ENCODE measurements at regions not wholly inside any gene's neighbourhood (a gene's known extent, or its start where the extent isn't known, plus 50 kb on each side); places are given as distances from the start of the nearest gene placed in this dataset.

DNA sequence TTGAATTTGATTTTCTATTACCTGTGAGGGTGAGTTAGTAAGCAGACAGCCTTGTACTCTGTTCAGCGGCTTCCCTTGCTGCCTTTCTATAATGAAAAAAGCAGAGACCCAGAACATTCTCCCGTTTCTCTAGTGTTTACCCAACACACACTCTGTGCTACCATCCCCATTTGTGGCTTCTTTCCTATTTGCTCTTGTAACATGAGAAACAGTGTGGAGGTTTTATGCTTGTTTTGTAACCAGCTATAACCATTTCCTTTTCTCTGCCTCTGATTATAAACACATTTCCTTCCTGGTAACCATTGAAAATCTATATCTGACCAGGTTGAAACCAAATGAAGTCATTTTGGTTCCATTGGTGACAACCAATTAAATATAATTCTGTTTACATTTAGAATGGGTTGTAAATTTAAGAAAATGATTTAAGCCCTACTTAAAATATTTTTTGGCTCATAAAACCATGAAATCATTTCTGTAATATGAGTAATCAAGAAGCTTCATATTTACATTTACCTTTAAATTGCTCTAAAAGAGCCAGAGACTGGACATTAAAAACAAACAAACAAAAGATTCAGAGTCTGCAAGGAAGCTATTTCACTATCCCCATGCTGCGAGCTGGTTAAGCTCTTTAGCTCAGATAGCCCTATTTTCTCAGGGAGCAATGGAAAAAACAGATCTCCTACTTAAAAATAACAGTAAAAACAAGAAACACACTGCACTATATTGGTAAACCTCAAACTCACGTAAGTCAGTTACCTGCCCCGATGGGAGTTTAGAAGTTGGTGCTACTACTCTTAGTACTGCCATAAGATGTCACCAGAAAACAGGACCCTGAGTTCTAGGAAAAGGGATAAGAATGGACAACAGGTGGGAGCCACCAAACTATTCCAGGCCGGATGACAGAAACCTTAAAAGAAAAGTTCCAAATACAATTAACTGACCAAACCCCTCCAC, 206.5 kb upstream of the EEA1 start:
- peak; percentile 51 for DNase-seq

DNA sequence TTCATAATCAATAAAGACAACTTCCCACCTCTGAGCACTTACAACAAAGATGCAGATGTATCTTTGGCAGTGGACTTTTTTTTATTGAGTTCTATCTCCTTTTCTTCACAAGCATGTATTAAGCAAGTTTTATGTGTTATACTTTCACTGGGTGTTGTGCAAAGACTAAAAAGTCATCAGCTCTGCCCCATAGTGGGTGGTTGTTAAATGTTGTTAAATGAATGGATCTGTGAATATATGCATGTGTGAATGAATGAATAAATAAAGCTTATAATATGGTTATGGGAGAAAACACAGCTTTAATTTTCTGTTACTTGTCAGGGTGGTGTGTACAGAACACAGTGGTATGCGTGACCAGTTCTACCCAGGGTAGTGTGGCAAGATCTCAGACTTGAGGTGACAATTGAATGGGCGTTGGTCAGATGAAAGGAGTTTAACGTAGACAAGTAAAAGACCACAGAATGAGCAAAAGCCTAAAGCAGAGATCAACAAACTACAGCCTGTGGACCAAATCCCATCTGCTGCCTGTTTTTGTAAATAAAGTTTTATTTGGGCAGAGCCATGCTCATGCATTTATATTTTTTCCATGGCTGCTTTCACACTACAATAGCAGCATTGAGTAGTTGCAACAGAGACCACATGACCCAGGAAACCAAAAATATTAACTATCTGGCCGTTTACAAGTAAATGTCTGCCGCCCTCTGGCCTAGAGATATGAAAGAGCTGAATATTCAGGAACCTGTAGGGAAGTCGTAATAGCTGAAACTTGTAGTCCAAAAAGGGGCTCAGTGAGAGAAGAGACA, 207.4 kb upstream of the EEA1 start:
- DNase-seq = peak; percentile 31

DNA sequence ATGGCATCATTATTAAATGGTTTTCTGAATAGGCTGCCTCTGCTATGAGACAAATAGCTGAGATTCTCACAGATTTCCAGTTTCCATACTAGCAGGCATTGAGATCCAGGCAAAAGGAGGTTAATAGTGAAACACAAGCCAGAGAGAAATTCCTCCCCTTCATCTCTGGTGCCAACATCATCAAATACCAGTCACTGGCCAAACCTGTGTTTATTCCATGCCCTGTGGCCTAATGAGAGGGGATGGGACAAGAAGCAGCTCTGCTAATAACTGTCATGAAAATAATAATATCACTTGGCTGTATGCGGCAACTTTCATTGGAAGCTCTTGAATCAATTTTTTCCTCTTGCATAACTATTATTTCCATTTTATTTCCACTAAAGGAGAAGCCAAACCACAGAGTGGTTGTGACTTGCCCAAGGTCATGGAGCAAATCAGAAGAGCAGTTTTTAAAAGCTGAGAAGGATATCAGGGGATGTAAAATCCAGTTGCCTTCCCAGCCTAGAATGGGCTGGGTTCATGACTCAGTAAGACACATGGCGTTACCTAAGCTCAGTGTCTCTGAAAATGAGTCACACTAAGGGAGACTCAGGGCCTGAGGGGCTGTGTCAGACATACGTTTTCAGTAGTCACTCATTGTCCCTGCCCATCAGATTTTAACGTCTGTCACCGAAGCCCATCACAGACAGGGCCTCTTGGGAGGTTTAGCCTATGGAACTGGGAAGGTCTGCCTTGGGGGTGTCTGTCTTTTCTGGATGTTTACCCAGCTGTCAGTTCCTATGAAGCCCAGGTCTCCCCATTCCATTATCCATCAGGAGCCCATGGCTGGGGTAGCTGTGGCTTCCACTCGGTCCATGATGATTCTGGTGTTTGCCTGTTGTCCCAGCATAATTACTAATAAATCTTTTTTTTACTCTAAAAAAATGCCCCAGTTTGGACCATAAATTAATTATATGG, 208.8 kb upstream of the EEA1 start:
- DNase-seq = no peak

DNA sequence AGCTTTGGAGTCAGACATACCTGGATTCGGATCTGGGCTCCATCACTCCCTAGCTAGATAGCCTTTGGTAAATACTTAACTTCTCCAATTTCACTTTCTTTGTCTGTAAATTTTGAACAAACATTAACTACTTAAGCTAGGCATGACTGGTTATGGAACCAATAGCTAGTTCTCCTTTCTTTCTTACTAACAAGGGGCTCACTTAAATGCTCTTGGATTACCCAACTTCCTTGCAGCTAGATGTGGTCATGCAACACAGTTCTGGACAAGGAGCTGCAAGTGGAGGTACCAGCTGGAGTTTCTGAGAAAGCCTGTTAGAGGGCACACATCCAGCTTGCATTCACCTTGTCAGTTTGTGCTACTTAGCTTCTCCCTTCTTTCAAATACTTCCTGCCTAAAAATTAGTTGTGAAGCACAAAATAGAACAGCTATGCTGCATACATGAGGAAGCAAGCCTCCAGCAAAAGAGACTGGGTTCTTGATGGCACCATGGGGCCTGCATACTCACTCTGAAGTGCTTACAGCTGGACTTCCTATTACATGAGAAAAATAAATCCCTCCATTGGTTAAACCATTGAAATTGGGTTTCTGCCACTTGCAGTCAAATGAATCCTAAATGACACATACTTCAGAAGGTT, 210.1 kb upstream of the EEA1 start:
- peak; percentile 51 for DNase-seq

DNA sequence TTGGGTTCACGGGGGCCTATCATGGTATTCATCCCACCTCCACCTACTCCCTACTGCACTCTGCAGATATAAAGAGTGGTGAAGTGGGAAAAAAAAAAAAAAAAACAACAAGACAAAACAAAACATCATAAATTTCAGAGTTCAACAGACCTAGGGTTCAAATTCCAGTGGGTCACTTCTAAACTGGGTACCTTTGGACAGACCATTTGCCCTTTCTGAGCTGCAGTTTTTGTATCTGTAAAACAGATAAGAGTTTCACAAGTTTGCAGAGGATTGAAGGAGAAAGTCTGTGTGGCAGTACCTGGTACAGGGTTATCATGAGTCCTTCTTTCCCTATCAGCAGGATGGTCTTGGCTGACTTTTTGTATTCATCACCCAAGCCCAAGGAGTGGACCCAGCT, 211.2 kb upstream of the EEA1 start:
- DNase-seq = no peak

DNA sequence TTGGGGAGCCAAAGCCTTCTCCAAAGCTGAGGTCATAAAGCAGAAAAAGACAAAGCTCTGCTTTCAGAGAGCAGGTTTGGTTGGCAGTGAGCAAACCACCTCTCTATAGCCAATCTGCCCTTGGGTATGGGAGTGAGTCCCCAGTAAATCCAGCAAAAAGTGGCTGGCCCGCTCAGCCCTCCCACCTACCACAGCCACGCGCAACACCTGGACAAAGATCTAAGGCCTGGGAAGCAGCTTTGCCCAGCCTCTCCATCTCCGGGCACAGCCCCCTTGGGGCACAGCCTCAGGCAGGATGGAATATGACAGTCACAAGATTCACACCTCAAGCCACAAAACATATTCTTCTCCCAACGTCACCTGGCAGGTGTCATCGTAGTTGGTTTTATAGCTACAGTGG, 211.7 kb upstream of the EEA1 start:
- no peak for DNase-seq

DNA sequence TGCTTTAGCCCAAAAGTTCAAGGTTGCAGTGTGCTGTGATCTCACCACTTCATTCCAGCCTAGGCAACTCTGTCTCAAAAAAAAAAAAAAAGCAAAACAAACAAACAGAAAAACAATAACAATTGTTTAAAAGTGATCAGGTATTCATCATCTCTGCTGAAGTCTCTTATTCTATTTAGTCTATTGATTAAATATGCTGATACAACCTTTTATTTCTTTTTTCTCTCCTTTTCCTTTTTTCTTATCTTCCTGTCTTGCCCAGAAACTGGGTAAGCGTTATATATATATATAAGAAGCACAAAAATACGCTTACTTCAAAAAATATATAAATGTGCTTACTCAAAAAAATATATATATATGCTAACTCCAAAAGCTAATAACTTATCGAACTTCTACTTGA, 213.8 kb upstream of the EEA1 start:
- no peak for DNase-seq

DNA sequence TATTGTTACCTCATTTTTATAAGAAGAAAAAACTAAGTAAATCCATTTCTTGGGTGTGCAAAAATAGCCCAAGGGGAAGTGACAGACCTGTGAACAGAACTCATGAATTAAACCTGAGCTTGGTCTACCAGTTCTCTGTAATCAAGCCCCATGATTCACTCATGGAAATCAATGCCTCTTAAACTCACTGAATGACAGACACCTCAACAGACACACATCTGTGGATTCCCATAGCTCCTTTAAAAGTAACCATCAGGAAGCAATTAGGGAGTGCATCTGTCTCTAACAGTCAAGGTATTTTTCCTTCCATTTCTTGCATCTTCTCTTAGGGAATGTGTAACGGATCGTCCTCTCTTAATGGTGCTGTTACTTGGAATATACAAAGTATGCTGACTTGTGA, 215.0 kb upstream of the EEA1 start:
- no peak for DNase-seq

DNA sequence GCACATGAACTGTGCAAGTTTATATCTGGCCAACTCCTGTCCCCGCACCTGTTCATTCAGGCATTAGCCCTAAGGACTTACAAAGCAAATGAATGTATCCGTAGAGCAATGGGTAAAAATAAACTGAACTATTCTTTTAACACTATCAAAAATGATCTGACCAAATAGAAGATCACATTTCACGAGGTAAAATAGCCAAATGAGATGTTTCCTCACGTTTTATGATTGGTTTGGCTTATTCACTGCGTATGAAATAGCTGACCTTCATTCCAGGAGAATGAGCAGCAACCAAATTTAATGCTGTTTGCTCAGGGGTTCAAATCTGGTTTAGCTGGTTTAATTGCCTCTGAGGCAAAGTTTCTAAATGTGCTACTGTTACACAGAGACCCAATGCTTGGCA, 216.0 kb upstream of the EEA1 start:
- DNase-seq = no peak

DNA sequence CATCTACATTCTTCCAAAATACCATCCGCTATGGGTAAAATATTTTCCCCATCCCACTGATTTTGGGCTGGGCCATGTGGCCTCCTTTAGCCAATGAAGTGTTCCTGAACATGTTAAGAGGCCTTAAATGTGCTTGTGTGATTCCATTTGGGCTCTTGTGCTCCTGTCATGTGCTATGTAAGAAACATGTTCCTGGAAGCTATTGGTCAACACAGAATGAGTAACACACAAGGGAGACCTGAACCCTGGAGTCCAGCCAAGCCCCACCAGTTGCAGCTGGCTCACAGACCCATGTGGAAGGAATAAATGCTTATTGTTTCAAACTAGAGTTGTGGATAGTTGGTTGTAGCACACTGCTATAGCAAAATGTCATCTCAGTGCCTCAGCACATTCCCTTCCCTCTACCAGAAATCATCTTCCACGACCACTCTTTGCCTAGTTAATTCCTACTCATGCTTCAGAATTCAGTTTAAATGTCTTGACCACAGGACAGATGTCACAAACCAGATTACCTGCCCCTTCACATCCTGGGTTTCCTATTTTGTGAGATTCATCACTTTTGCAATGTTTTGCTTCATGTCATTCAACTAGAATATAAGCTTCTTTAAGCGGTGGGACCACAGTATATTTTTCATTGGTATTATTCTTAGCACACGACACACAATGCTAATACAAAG, 217.3 kb upstream of the EEA1 start:
- DNase-seq = no peak

DNA sequence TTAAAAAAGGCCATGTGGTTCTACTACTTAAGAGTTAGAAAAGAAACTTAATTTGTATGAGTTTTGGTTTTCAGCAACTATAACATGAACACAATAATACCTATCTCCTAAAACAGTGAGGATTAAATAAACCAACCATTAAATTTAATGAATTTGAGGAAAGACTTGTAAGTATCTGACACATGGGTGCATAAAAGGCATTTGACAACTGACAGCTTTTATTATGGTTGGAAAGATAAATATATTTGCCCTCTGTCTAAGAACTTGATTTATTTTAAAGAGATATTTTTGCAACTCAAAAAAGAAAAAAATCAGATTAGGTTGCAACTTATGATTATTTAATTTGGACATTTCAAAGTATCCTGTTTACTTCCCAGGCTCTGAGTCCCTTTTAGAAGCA, 217.9 kb upstream of the EEA1 start:
- no peak for DNase-seq

DNA sequence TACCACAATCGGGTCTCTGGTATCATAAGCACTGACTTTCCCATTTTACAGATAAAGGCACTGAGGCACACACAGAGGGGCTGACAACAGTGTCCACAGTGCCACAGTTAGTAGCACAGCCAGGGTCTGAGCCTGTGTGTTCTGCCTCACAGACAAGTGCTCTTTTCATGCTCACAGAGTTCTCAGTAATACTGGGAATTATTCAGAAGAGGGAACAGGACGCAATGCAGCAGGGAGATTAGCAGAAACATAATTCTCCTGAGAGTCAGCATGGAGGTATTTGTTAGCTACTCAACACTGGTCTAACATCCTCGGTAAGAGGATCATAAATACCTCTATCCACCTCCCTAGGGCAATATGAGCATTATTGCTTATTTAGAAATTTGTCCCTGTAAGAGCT, 219.3 kb upstream of the EEA1 start:
- DNase-seq = no peak

DNA sequence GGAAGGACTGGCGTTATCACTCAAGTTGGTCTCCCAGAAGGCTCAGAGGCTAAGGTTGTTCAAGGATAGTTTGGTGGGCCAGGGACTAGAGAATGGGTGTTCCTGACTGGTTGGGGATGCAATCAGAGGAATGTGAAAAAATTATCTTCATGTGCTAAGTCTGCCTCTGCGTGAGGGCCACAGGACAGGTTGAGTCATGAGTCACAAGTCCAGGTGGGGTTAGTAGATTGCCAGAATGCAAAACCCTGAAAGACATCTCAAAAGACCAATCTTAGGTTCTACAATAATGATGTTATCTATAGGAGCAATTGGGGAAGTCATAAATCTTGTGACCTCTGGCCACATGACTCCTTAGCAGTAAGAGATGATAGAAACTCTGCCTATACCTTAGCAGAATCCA, 220.1 kb upstream of the EEA1 start:
- no peak for DNase-seq

DNA sequence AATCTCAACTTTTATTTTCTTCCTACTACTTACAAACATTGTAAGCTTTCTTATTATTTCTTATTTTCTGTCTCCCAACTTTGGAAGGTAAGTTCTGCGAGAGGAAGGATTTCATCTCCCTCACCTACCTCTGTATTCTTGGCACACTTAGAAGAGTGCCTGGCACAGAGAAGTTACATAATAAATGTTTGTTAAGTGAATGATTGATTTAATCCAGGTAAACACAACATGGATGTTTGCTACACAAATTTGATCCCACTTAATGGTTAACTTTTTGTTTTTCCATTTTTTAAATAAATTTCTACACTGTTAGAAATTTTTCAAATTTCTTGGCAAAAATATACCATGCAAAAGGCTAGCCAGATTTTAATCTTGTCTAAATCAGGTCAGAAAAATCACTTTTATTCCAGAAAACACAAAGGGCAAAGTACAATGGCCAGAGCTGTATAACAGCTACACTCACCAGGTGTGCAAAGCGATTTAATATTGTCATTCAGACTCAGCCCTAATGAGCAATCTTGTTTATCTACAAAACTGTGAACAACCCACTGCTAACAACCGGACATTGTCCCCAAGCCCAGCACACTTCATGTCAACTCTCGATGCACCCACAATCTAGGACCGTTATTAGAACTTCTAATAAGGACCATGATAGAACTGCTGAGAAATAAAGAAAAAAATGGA, 222.1 kb upstream of the EEA1 start:
- DNase-seq = no peak

DNA sequence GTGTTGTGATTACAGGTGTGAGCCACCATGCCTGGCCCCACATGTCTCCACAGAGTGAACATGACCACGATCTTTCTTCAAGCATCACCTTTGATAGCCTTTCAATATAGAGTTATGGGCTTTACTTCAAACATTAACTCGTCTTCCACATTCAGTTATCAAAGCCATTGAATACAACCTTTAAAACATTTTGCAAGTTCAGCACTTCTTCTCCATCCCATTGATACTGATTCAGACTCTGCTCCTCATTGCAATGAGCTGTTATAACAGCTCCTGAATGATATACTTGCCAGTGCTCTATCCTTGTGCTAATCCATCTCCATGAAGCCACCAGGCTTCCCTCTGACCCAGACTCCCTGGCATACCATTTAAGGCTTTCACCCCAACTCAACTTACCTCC, 223.5 kb upstream of the EEA1 start:
- no peak for DNase-seq

DNA sequence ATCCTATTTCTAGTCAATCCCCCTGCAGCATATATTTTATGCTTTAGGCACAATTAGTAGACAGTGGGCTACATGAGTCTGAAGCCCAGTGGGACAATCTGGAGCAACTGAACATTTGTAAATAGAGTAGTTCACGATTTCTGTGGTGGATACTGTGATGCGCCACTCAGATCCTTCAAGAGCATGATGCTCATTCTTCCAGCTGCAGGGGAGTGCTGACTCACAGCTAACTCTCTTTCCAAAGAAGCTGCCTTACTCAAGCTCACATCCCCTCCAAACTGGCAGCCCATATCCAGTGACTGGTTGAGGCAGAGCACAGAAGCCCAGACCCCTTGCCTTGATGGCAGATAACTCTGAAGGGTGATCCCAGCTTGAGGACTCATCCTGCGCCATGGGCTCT, 224.2 kb upstream of the EEA1 start:
- no peak for DNase-seq

DNA sequence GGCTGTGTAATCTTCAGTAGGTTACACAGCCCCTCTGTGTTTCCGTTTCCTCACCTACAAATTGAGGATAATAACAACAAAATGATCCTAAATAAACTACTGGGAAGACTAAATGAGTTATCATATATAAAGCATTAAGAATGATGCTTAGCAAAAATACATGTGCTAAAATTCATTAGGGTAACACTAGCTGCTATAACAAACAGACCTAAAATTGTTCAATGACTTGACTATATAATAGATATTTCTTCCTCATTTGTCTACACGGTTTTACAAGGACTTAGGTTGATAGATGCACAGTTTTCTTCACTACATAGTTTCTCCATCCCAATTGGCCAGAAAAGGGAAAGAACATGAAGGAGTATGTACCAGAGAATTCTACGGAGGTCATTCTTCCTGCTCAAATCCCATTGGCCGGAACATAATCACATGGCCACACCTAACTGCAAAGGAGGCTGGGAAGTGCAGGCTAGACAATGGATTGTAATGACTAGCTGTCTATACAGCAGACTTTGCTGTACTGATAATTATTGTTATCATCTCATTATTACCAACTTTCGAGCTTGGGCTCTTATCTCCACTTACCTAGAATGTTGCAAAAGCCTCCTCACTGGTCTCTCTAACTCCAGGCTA, 223.5 kb upstream of the NUDT4 start:
- no peak for DNase-seq

DNA sequence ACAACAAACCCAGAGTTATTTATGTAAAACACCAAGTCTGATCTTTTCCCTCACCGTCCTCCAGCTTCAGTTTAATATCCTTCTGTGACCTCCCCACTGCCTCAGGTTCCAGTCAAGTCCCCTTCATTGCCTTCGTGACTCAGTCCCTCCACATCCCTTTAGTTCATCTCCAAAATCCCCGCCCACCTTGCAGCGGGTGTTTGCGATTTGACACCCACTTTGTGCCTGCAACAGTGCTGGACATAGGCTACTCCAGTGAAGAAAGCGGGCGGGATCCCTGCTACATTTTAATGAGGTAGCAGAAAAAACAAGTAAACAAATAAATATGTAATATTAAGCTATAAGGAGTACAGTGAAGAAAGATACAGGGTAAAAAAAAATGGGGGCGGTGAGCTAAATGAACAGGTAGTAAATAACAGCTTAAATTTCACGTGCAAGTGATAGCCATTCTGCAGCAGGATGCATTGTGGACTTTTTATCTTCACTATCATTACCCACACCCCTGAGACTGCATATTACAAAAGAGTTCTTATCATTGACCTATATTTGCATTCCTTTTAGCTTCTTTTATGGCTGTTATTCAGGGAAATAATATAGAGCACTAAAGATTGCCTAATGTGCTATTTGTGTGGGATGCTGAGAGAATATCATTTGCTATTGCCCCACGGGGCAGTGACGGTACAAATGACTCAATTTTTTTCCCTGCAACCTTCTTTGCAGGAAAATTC, 222.8 kb upstream of the NUDT4 start:
- DNase-seq = no peak

DNA sequence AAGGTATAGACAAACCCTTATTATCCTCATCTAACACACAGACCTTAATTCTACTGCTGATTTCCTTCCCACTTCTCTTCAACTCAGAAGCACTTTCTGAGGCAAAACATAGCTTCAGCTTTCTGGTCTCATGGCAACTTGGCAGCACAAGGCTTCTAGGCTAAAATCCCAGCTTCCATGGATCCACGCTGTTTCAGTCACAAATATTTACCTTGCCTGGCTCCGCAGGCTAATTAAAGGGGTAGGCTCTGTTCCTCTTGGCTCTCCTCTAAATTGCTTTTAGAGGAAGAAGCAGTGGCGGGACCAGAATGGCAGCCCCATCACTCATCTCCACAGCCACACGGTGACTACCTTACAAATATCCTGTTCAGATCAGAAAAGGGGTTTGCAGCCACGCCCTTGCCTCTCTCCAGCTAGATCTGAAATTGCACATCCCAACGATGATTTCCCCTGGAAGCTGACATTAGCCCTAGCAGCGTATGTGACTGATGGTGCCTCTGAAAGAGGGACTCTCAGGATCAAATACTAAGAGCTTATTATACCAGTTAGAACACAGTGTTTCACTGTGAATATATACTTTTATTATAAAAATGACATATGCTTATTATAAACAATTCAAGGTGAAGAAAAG, 221.5 kb upstream of the NUDT4 start:
- DNase-seq = no peak

DNA sequence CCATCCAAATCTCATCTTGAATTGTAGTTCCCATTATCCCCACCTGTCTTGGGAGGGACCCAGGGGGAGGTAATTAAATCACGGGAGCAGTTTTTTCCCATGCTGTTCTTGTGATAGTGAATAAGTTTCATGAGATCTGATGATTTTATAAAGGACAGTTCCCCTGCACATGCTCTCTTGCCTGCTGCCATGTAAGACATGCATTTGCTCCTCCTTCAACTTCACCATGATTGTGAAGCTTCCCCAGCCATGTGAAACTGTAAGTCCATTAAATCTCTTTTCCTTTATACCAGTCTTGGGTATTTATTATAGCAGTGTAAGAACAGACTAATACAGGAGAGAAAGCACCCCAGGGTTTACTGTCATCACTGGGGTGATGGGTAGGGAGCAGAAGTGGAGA, 220.4 kb upstream of the NUDT4 start:
- no peak for DNase-seq
